K562 (cell line): ENCODE measurements at regions not wholly inside any gene's neighbourhood (a gene's known extent, or its start where the extent isn't known, plus 50 kb on each side); places are given as distances from the start of the nearest gene placed in this dataset.

ENCODE experiments used
- ATAC-seq: fragments of 200-7000 bp; cut with Tn5 transposase; 3 replicates; pipeline ENCODE4 v1.9.1; 2020; ENCODE audit warnings: moderate library complexity
- BruUV-seq: library from RNA; stranded (reverse); fragments of 400-500 nt; replicated peaks from 2 replicates; lab custom pipeline; 2021; lab: Mats Ljungman, UMichigan
- CTCF ChIA-PET: fragments of 300-600 bp; formaldehyde crosslinking; extraction: SDS; loops from one replicate; lab custom pipeline; 2021; ENCODE audit warnings: low intra/inter-chr PET ratio; lab: Yijun Ruan, JAX
- POLR2A ChIA-PET: fragments of 300-600, 350-650 bp; sonication (Branson Sonifier 250); formaldehyde crosslinking; extraction: SDS; loops from one replicate; lab custom pipeline; 2021; ENCODE audit warnings: antibody characterized with exemption, inconsistent platforms; lab: Yijun Ruan, JAX
- DNase-seq, 4 experiments: peaks; one replicate each; pipeline versions ENCODE4 v3.0.0 to v3.0.0-alpha.2; 2011 to 2018; ENCODE audit warnings: low spot score in 3 of 4, mixed read lengths in 3 of 4; ENCODE audit errors: extremely low read depth in 1 of 4
- FAIRE-seq: peaks from 2 replicates; lab custom pipeline; 2011; peaks lifted over from hg19 to GRCh38; lab: Jason Lieb, UNC
- H2AFZ ChIP-seq: 2 replicates; pipeline ENCODE4 v1.6.0; 2011; ENCODE audit warnings: low read depth, low read length, control low read depth, inconsistent platforms
- H3K27ac ChIP-seq: fragments of 200-600 bp; 3 replicates; pipeline ENCODE4 v1.8.0; 2011; ENCODE audit warnings: low read depth, mild to moderate bottlenecking, control low read depth, inconsistent platforms, low read length, moderate library complexity, mixed read lengths; ENCODE audit errors: extremely low read depth
- H3K27me3 ChIP-seq, 2 experiments: fragments of 300-600 bp in 1 of 2; 2 replicates in 1 of 2; 3 replicates in 1 of 2; pipeline versions ENCODE4 v1.6.0 to v1.8.0; 2011; ENCODE audit warnings: inconsistent platforms in 2 of 2, low read length in 2 of 2, mild to moderate bottlenecking in 1 of 2, mixed read lengths in 1 of 2, moderate library complexity in 1 of 2; ENCODE audit not compliant: control insufficient read depth in 2 of 2, insufficient read depth in 2 of 2
- H3K36me3 ChIP-seq: fragments of 300-600 bp; 3 replicates; pipeline ENCODE4 v1.8.0; 2011; ENCODE audit warnings: mild to moderate bottlenecking, low read length, inconsistent platforms; ENCODE audit not compliant: control insufficient read depth, insufficient read depth
- H3K4me1 ChIP-seq, 2 experiments: fragments of 200-600 bp in 1 of 2; replicated peaks in 1 of 2; 2 replicates in 1 of 2; 3 replicates in 1 of 2; pipeline versions ENCODE4 v1.5.1 to v1.8.0; 2011; ENCODE audit warnings: inconsistent platforms in 2 of 2, low read length in 2 of 2, mild to moderate bottlenecking in 1 of 2, mixed read lengths in 1 of 2, moderate library complexity in 1 of 2; ENCODE audit not compliant: control insufficient read depth in 2 of 2, insufficient read depth in 2 of 2
- H3K4me2 ChIP-seq: 2 replicates; pipeline ENCODE4 v1.6.1; 2011; ENCODE audit warnings: low read length, control low read depth, inconsistent platforms, mixed read lengths; ENCODE audit not compliant: insufficient read depth
- H3K4me3 ChIP-seq: fragments of 200-600 bp; sonication (generic), shearing (Covaris generic); 2 replicates; pipeline ENCODE4 v1.5.1; 2016; ENCODE audit warnings: control low read depth, inconsistent platforms
- H3K79me2 ChIP-seq: fragments of 200-600 bp; 3 replicates; pipeline ENCODE4 v1.8.0; 2011; ENCODE audit warnings: low read length, inconsistent platforms; ENCODE audit not compliant: control insufficient read depth, insufficient read depth
- H3K9ac ChIP-seq, 2 experiments: 2 replicates each; pipeline versions ENCODE4 v1.6.0 to v1.6.1; 2011; ENCODE audit warnings: low read depth in 2 of 2, low read length in 2 of 2, control low read depth in 1 of 2, inconsistent platforms in 1 of 2, mild to moderate bottlenecking in 1 of 2, mixed read lengths in 1 of 2; ENCODE audit not compliant: insufficient read depth in 1 of 2
- H3K9me1 ChIP-seq: one replicate; pipeline ENCODE4 v1.6.0; 2011; ENCODE audit warnings: inconsistent platforms, mild to moderate bottlenecking, low read length, moderate library complexity; ENCODE audit not compliant: control insufficient read depth, insufficient read depth
- H3K9me3 ChIP-seq: replicated peaks from 2 replicates; pipeline ENCODE4 v1.5.1; 2011; ENCODE audit warnings: low read depth, low read length, inconsistent platforms; ENCODE audit not compliant: control insufficient read depth, insufficient read depth
- H4K20me1 ChIP-seq: replicated peaks from 2 replicates; pipeline ENCODE4 v1.6.1; 2011; ENCODE audit warnings: low read length, inconsistent platforms, mixed read lengths; ENCODE audit not compliant: control insufficient read depth, insufficient read depth
- ARID1B ChIP-seq: fragments of 450-650 bp; IDR thresholded peaks from 2 replicates; pipeline ENCODE4 v1.6.1; 2016; ENCODE audit warnings: antibody characterized with exemption, mild to moderate bottlenecking, inconsistent platforms
- ATF1 ChIP-seq, 2 experiments: fragments of 450-650 bp in 1 of 2; IDR thresholded peaks; 2 replicates each; pipeline ENCODE4 v1.6.1; 2016; ENCODE audit warnings: missing compliant biosample characterization in 1 of 2, missing genetic modification characterization in 1 of 2
- CEBPG ChIP-seq, 3 experiments: fragments of 200-800 bp in 1 of 3; sonication (Bioruptor generic) in 1 of 3; sonication (generic) in 1 of 3; formaldehyde crosslinking in 1 of 3; IDR thresholded peaks in 2 of 3; conservative IDR thresholded peaks in 1 of 3; 2 replicates each; pipeline versions ENCODE4 v1.6.1 to v1.8.0; 2016 to 2022; ENCODE audit warnings: missing compliant biosample characterization in 2 of 3, missing genetic modification characterization in 2 of 3, mild to moderate bottlenecking in 1 of 3, missing genetic modification reagents in 1 of 3
- E2F4 ChIP-seq: sonication (generic); formaldehyde crosslinking; IDR thresholded peaks from 2 replicates; pipeline ENCODE4 v1.8.0; 2022; ENCODE audit warnings: mild to moderate bottlenecking, low read depth, missing genetic modification reagents
- FOXK2 ChIP-seq, 2 experiments: fragments of 450-650 bp; IDR thresholded peaks in 1 of 2; conservative IDR thresholded peaks in 1 of 2; 2 replicates each; pipeline ENCODE4 v1.6.1; 2016; ENCODE audit warnings: low read depth in 2 of 2, mild to moderate bottlenecking in 1 of 2
- HIVEP1 ChIP-seq: fragments of 250-450 bp; sonication (Bioruptor Pico); IDR thresholded peaks from 2 replicates; pipeline ENCODE4 v1.4.0; 2020; ENCODE audit warnings: mild to moderate bottlenecking
- PKNOX1 ChIP-seq: fragments of 450-650 bp; IDR thresholded peaks from 2 replicates; pipeline ENCODE4 v1.6.1; 2016
- POLR2AphosphoS2 ChIP-seq: IDR thresholded peaks from 2 replicates; pipeline ENCODE4 v1.6.1; 2012; ENCODE audit warnings: low read length, improper control_type of control experiment
- SMAD1 ChIP-seq: fragments of 150-350 bp; IDR thresholded peaks from 2 replicates; pipeline ENCODE4 v1.6.1; 2014; ENCODE audit warnings: low read length, low read depth; ENCODE audit not compliant: partially characterized antibody
- ZNF41 ChIP-seq: fragments of 250-450 bp; sonication (Bioruptor Pico); conservative IDR thresholded peaks from 2 replicates; pipeline ENCODE4 v1.4.0; 2020; ENCODE audit warnings: mild to moderate bottlenecking
- WGBS: fragments of 100-300 bp; shearing (Covaris generic); methylation state at CpG from one replicate; pipeline ENCODE4 v1.1.6; 2016; ENCODE audit warnings: low coverage, mixed read lengths; ENCODE audit not compliant: insufficient coverage; ENCODE audit errors: missing lambda C conversion rate; 5-methylcytosine and 5-hydroxymethylcytosine counted together
- in situ Hi-C: fragments of 300-500 bp; cut with MboI; formaldehyde crosslinking; loops from 4 replicates; pipeline ENCODE4 v1.15.0; 2018; ENCODE audit warnings: inconsistent platforms, mixed read lengths
- intact Hi-C: fragments of 100-400 bp; cut with micrococcal nuclease; formaldehyde crosslinking; loops from 2 replicates; pipeline ENCODE4 v1.14.2; 2022
- TF ChIP-seq, protein P1 (sequence below): sonication (generic); IDR thresholded peaks from 2 replicates; pipeline ENCODE4 v1.6.1; 2016
- TF ChIP-seq, protein P2 (sequence below): fragments of 450-650 bp; IDR thresholded peaks from 2 replicates; pipeline ENCODE4 v1.6.1; 2016; ENCODE audit warnings: borderline replicate concordance
- TF ChIP-seq, protein P3 (sequence below): fragments of 450-650 bp; IDR thresholded peaks from 2 replicates; pipeline ENCODE4 v1.7.0; 2016; ENCODE audit warnings: borderline replicate concordance
- TF ChIP-seq, protein P4 (sequence below): conservative IDR thresholded peaks from 2 replicates; pipeline ENCODE4 v1.6.1; 2011; ENCODE audit warnings: low read depth, mild to moderate bottlenecking, low read length; ENCODE audit not compliant: control insufficient read depth

GRCh38 chr11:109783840-109784239 lies 309.4 kb upstream of the ZC3H12C start:
- Histone ChIP-seq H3K9me3 (no peaks in the 10 kb centered on the region), H3K4me1 (no peaks in the 10 kb centered on the region), H3K9ac (no peak overlapping the region), H3K27me3 (no peaks in the 10 kb centered on the region), H3K79me2 (no peaks in the 10 kb centered on the region), H4K20me1 (no peaks in the 10 kb centered on the region), H3K9me1 (no peaks in the 10 kb centered on the region), H3K36me3 (no peaks in the 10 kb centered on the region), H3K27ac (no peak overlapping the region), H3K4me3 (no peak overlapping the region), H3K4me2 (no peak overlapping the region), H2AFZ (no peak overlapping the region)
- no TSS peak for BruUV-seq
- intact Hi-C loops = no loop called here
- WGBS = 3% methylated on average over 3 of the region's 3 CpGs
- ATAC-seq (no peak), FAIRE-seq (no peak), DNase-seq (no peak)
- CTCF ChIA-PET = no interaction called here
- in situ Hi-C loops = no loop called here
- POLR2A ChIA-PET = interaction anchor here (0.8 kb wide), 1 partner anchor 416 kb away, joined by 3 read pairs; no protein-coding TSS in a partner anchor
- TF ChIP-seq ZNF41 (no peak), POLR2AphosphoS2 (no peak), ARID1B (no peak), PKNOX1 (no peak), ATF1 (CRISPR knock-in tag; IDR thresholded peaks at IDR 0.05) (no peak), ATF1 (tag; IDR thresholded peaks at IDR 0.05) (no peak), SMAD1 (no peak), E2F4 (no peak), FOXK2 (conservative IDR thresholded peaks at IDR 0.05 in 1 of 2, IDR thresholded peaks at IDR 0.05 in 1 of 2; ENCODE audit: low read depth in 2 of 2) (no peak), CEBPG (CRISPR knock-in tag; IDR thresholded peaks at IDR 0.05) (no peak), CEBPG (tag; conservative IDR thresholded peaks at IDR 0.05 in 1 of 2, IDR thresholded peaks at IDR 0.05 in 1 of 2) (no peak), HIVEP1 (CRISPR knock-in tag) (no peak)
- TF ChIP-seq, protein P1, sequence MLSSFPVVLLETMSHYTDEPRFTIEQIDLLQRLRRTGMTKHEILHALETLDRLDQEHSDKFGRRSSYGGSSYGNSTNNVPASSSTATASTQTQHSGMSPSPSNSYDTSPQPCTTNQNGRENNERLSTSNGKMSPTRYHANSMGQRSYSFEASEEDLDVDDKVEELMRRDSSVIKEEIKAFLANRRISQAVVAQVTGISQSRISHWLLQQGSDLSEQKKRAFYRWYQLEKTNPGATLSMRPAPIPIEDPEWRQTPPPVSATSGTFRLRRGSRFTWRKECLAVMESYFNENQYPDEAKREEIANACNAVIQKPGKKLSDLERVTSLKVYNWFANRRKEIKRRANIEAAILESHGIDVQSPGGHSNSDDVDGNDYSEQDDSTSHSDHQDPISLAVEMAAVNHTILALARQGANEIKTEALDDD = no peak
- TF ChIP-seq, protein P2, sequence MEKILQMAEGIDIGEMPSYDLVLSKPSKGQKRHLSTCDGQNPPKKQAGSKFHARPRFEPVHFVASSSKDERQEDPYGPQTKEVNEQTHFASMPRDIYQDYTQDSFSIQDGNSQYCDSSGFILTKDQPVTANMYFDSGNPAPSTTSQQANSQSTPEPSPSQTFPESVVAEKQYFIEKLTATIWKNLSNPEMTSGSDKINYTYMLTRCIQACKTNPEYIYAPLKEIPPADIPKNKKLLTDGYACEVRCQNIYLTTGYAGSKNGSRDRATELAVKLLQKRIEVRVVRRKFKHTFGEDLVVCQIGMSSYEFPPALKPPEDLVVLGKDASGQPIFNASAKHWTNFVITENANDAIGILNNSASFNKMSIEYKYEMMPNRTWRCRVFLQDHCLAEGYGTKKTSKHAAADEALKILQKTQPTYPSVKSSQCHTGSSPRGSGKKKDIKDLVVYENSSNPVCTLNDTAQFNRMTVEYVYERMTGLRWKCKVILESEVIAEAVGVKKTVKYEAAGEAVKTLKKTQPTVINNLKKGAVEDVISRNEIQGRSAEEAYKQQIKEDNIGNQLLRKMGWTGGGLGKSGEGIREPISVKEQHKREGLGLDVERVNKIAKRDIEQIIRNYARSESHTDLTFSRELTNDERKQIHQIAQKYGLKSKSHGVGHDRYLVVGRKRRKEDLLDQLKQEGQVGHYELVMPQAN = no peak
- TF ChIP-seq, protein P3, sequence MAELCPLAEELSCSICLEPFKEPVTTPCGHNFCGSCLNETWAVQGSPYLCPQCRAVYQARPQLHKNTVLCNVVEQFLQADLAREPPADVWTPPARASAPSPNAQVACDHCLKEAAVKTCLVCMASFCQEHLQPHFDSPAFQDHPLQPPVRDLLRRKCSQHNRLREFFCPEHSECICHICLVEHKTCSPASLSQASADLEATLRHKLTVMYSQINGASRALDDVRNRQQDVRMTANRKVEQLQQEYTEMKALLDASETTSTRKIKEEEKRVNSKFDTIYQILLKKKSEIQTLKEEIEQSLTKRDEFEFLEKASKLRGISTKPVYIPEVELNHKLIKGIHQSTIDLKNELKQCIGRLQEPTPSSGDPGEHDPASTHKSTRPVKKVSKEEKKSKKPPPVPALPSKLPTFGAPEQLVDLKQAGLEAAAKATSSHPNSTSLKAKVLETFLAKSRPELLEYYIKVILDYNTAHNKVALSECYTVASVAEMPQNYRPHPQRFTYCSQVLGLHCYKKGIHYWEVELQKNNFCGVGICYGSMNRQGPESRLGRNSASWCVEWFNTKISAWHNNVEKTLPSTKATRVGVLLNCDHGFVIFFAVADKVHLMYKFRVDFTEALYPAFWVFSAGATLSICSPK = no peak
- TF ChIP-seq, protein P4, sequence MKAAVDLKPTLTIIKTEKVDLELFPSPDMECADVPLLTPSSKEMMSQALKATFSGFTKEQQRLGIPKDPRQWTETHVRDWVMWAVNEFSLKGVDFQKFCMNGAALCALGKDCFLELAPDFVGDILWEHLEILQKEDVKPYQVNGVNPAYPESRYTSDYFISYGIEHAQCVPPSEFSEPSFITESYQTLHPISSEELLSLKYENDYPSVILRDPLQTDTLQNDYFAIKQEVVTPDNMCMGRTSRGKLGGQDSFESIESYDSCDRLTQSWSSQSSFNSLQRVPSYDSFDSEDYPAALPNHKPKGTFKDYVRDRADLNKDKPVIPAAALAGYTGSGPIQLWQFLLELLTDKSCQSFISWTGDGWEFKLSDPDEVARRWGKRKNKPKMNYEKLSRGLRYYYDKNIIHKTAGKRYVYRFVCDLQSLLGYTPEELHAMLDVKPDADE = no peak
